ENCODE measurements at regions not wholly inside any gene's neighbourhood (a gene's known extent, or its start where the extent isn't known, plus 50 kb on each side); places are given as distances from the start of the nearest gene placed in this dataset.
"Not testable (repeated sequence)": the region's sequence is repeated elsewhere in the genome, so short reads cannot be mapped to it uniquely, and the experiment has no call there.

- no peaks in the 10 kb centered on the region for H3K27me3 Mint-ChIP-seq
- no peaks in the 10 kb centered on the region for H3K9me3 Mint-ChIP-seq
- H3K4me1 Mint-ChIP-seq (ENCODE audit: low read depth) = peaks cover 7% of the 10 kb centered on the region
- H3K4me3 Mint-ChIP-seq = no peak overlapping the region
- H3K27ac Mint-ChIP-seq = no peak overlapping the region
- no peaks in the 10 kb centered on the region for H3K36me3 Mint-ChIP-seq (ENCODE audit: low read depth)
- intact Hi-C loops (cut with micrococcal nuclease) = no loop called here
These were observed 452.4 kb upstream of the SEL1L start for GRCh38 chr14:81986005-81986404.

- Mint-ChIP-seq H3K27ac (no peak overlapping the region), H3K36me3 (ENCODE audit: low read depth) (no peaks in the 10 kb centered on the region), H3K4me3 (peak overlapping the region; percentile 17), H3K4me1 (ENCODE audit: low read depth) (peaks cover 7% of the 10 kb centered on the region), H3K27me3 (no peaks in the 10 kb centered on the region), H3K9me3 (no peaks in the 10 kb centered on the region)
- intact Hi-C loops (cut with micrococcal nuclease) = no loop called here
These were observed 455.6 kb upstream of the SEL1L start for GRCh38 chr14:81989211-81989610.

- Mint-ChIP-seq H3K27me3 (no peaks in the 10 kb centered on the region), H3K9me3 (no peaks in the 10 kb centered on the region), H3K27ac (no peak overlapping the region)
These were observed 456.7 kb upstream of the SEL1L start for GRCh38 chr14:81990312-81990761.

GRCh38 chr14:81991998-81992397, 458.3 kb upstream of the SEL1L start:
- Mint-ChIP-seq H3K4me1 (ENCODE audit: low read depth) (peaks cover 7% of the 10 kb centered on the region), H3K4me3 (no peak overlapping the region), H3K36me3 (ENCODE audit: low read depth) (no peaks in the 10 kb centered on the region), H3K9me3 (no peaks in the 10 kb centered on the region), H3K27me3 (no peaks in the 10 kb centered on the region), H3K27ac (no peak overlapping the region)
- intact Hi-C loops (cut with micrococcal nuclease) = no loop called here

More at GRCh38 chr14:81990312-81990761, 456.7 kb upstream of the SEL1L start:
- intact Hi-C loops (cut with micrococcal nuclease) = loop anchor here (1.0 kb wide), 1 partner anchor 280 kb away; no protein-coding TSS in a partner anchor
- peaks cover 7% of the 10 kb centered on the region for H3K4me1 Mint-ChIP-seq (ENCODE audit: low read depth)
- H3K4me3 Mint-ChIP-seq = no peak overlapping the region
- H3K36me3 Mint-ChIP-seq (ENCODE audit: low read depth) = no peaks in the 10 kb centered on the region

- Mint-ChIP-seq H3K9me3 (no peaks in the 10 kb centered on the region), H3K4me3 (no peak overlapping the region), H3K36me3 (ENCODE audit: low read depth) (no peaks in the 10 kb centered on the region), H3K27ac (no peak overlapping the region), H3K27me3 (no peaks in the 10 kb centered on the region), H3K4me1 (ENCODE audit: low read depth) (peaks cover 7% of the 10 kb centered on the region)
- intact Hi-C loops (cut with micrococcal nuclease) = no loop called here
These were observed 459.8 kb upstream of the SEL1L start for GRCh38 chr14:81993432-81993831.

GRCh38 chr14:82003426-82003825, 469.8 kb upstream of the SEL1L start:
- no peak overlapping the region for H3K27ac Mint-ChIP-seq
- no peaks in the 10 kb centered on the region for H3K9me3 Mint-ChIP-seq
- H3K4me3 Mint-ChIP-seq = no peak overlapping the region
- no peaks in the 10 kb centered on the region for H3K36me3 Mint-ChIP-seq (ENCODE audit: low read depth)
- H3K27me3 Mint-ChIP-seq = no peaks in the 10 kb centered on the region
- H3K4me1 Mint-ChIP-seq (ENCODE audit: low read depth) = no peaks in the 10 kb centered on the region
- intact Hi-C loops (cut with micrococcal nuclease) = no loop called here

GRCh38 chr14:82009076-82009475, 475.4 kb upstream of the SEL1L start:
- H3K27me3 Mint-ChIP-seq = no peaks in the 10 kb centered on the region
- no peaks in the 10 kb centered on the region for H3K4me1 Mint-ChIP-seq (ENCODE audit: low read depth)
- intact Hi-C loops (cut with micrococcal nuclease) = no loop called here
- H3K4me3 Mint-ChIP-seq = no peak overlapping the region
- H3K9me3 Mint-ChIP-seq = no peaks in the 10 kb centered on the region
- no peaks in the 10 kb centered on the region for H3K36me3 Mint-ChIP-seq (ENCODE audit: low read depth)
- H3K27ac Mint-ChIP-seq = no peak overlapping the region

GRCh38 chr14:82009993-82010392, 476.3 kb upstream of the SEL1L start:
- Mint-ChIP-seq H3K27me3 (no peaks in the 10 kb centered on the region), H3K9me3 (no peaks in the 10 kb centered on the region), H3K4me1 (ENCODE audit: low read depth) (no peaks in the 10 kb centered on the region), H3K27ac (no peak overlapping the region), H3K4me3 (no peak overlapping the region), H3K36me3 (ENCODE audit: low read depth) (no peaks in the 10 kb centered on the region)
- intact Hi-C loops (cut with micrococcal nuclease) = no loop called here

GRCh38 chr14:82011460-82011859, 477.8 kb upstream of the SEL1L start:
- Mint-ChIP-seq H3K4me1 (ENCODE audit: low read depth) (no peaks in the 10 kb centered on the region), H3K36me3 (ENCODE audit: low read depth) (no peaks in the 10 kb centered on the region), H3K27me3 (no peaks in the 10 kb centered on the region), H3K27ac (no peak overlapping the region), H3K4me3 (no peak overlapping the region), H3K9me3 (no peaks in the 10 kb centered on the region)
- intact Hi-C loops (cut with micrococcal nuclease) = no loop called here

- H3K9me3 Mint-ChIP-seq = peaks cover 58% of the 10 kb centered on the region
- intact Hi-C loops (cut with micrococcal nuclease) = no loop called here
- H3K4me1 Mint-ChIP-seq (ENCODE audit: low read depth) = no peaks in the 10 kb centered on the region
- no peak overlapping the region for H3K27ac Mint-ChIP-seq
- H3K27me3 Mint-ChIP-seq = no peaks in the 10 kb centered on the region
- no peaks in the 10 kb centered on the region for H3K36me3 Mint-ChIP-seq (ENCODE audit: low read depth)
- no peak overlapping the region for H3K4me3 Mint-ChIP-seq
These were observed 495.4 kb upstream of the SEL1L start for GRCh38 chr14:82029038-82029437.

- Mint-ChIP-seq H3K27ac (no peak overlapping the region), H3K4me3 (no peak overlapping the region), H3K27me3 (no peaks in the 10 kb centered on the region), H3K9me3 (peaks cover under 1% of the 10 kb centered on the region), H3K36me3 (ENCODE audit: low read depth) (no peaks in the 10 kb centered on the region), H3K4me1 (ENCODE audit: low read depth) (no peaks in the 10 kb centered on the region)
- intact Hi-C loops (cut with micrococcal nuclease) = no loop called here
These were observed 501.7 kb upstream of the SEL1L start for GRCh38 chr14:82035397-82035796.

- intact Hi-C loops (cut with micrococcal nuclease); H3K27me3 Mint-ChIP-seq; H3K36me3 Mint-ChIP-seq (ENCODE audit: low read depth); H3K4me1 Mint-ChIP-seq (ENCODE audit: low read depth); H3K9me3 Mint-ChIP-seq; H3K4me3 Mint-ChIP-seq; H3K27ac Mint-ChIP-seq: not testable (repeated sequence)
These were observed 504.4 kb upstream of the SEL1L start for GRCh38 chr14:82038066-82038465.

- intact Hi-C loops (cut with micrococcal nuclease) = no loop called here
- Mint-ChIP-seq H3K4me1 (ENCODE audit: low read depth) (no peaks in the 10 kb centered on the region), H3K27me3 (no peaks in the 10 kb centered on the region), H3K4me3 (no peak overlapping the region), H3K9me3 (no peaks in the 10 kb centered on the region), H3K27ac (no peak overlapping the region), H3K36me3 (ENCODE audit: low read depth) (no peaks in the 10 kb centered on the region)
These were observed 511.7 kb upstream of the SEL1L start for GRCh38 chr14:82045339-82045738.

- H3K9me3 Mint-ChIP-seq = no peaks in the 10 kb centered on the region
- H3K4me1 Mint-ChIP-seq (ENCODE audit: low read depth) = no peaks in the 10 kb centered on the region
- intact Hi-C loops (cut with micrococcal nuclease) = no loop called here
- no peak overlapping the region for H3K4me3 Mint-ChIP-seq
- no peaks in the 10 kb centered on the region for H3K27me3 Mint-ChIP-seq
- H3K27ac Mint-ChIP-seq = no peak overlapping the region
- H3K36me3 Mint-ChIP-seq (ENCODE audit: low read depth) = no peaks in the 10 kb centered on the region
These were observed 513.0 kb upstream of the SEL1L start for GRCh38 chr14:82046512-82047226.
